Sciatic nerve (tissue), 2 donors: ENCODE measurements at regions not wholly inside any gene's neighbourhood (a gene's known extent, or its start where the extent isn't known, plus 50 kb on each side); places are given as distances from the start of the nearest gene placed in this dataset.

Source experiments
- ATAC-seq: fragments of 200-7000 bp; cut with Tn5 transposase; one replicate; pipeline ENCODE4 v1.9.1; 2020; ENCODE audit warnings: mild to moderate bottlenecking, moderate library complexity
- DNase-seq: peaks from one replicate; pipeline ENCODE4 v3.0.0-alpha.2; 2020; ENCODE audit warnings: low spot score
- intact Hi-C: fragments of 100-400 bp; cut with DNase I; formaldehyde crosslinking; loops from one replicate; pipeline ENCODE4 v1.14.2; 2022
- donor health status: DM: no; HTN: no; CAD: no.
- donor health status: DM: no; HTN: no; CAD: no.

GRCh38 chr3:56882896-56883295 lies 81.1 kb upstream of the ARHGEF3 start:
- ATAC-seq = no peak
- no peak for DNase-seq
- intact Hi-C loops = no loop called here

- ATAC-seq = no peak
- intact Hi-C loops = no loop called here
Observed at GRCh38 chr3:56881841-56882240, 80.1 kb upstream of the ARHGEF3 start.

GRCh38 chr3:56880720-56881575 lies 79.2 kb upstream of the ARHGEF3 start:
- intact Hi-C loops = no loop called here
- DNase-seq (no peak), ATAC-seq (no peak)

More at GRCh38 chr3:56881841-56882240, 80.1 kb upstream of the ARHGEF3 start:
- no peak for DNase-seq

GRCh38 chr3:56879436-56880215 lies 77.9 kb upstream of the ARHGEF3 start:
- ATAC-seq (peak; percentile 71), DNase-seq (no peak)

GRCh38 chr3:56878074-56878473 lies 76.3 kb upstream of the ARHGEF3 start:
- no peak for ATAC-seq
- intact Hi-C loops = no loop called here
- DNase-seq = no peak

More at GRCh38 chr3:56879436-56880215, 77.9 kb upstream of the ARHGEF3 start:
- intact Hi-C loops = no loop called here

GRCh38 chr3:56876916-56877315 lies 75.2 kb upstream of the ARHGEF3 start:
- DNase-seq (no peak), ATAC-seq (no peak)
- intact Hi-C loops = no loop called here

- ATAC-seq = no peak
- no peak for DNase-seq
- intact Hi-C loops = no loop called here
Observed at GRCh38 chr3:56874269-56874668, 72.5 kb upstream of the ARHGEF3 start.

GRCh38 chr3:56870436-56870835 lies 68.7 kb upstream of the ARHGEF3 start:
- DNase-seq (no peak), ATAC-seq (no peak)
- intact Hi-C loops = no loop called here

- no peak for DNase-seq
- intact Hi-C loops = no loop called here
- no peak for ATAC-seq
Observed at GRCh38 chr3:56869157-56869889, 67.6 kb upstream of the ARHGEF3 start.

- intact Hi-C loops = no loop called here
- DNase-seq (no peak), ATAC-seq (no peak)
Observed at GRCh38 chr3:56868706-56869105, 67.0 kb upstream of the ARHGEF3 start.

- DNase-seq = no peak
- ATAC-seq = no peak
- intact Hi-C loops = no loop called here
Observed at GRCh38 chr3:56867671-56868070, 65.9 kb upstream of the ARHGEF3 start.

- no peak for ATAC-seq
- intact Hi-C loops = no loop called here
Observed at GRCh38 chr3:56864918-56865524, 63.3 kb upstream of the ARHGEF3 start.

GRCh38 chr3:56864090-56864489 lies 62.3 kb upstream of the ARHGEF3 start:
- no peak for DNase-seq
- intact Hi-C loops = no loop called here
- no peak for ATAC-seq

More at GRCh38 chr3:56864918-56865524, 63.3 kb upstream of the ARHGEF3 start:
- no peak for DNase-seq

- DNase-seq (no peak), ATAC-seq (no peak)
- intact Hi-C loops = no loop called here
Observed at GRCh38 chr3:56862352-56863062, 60.8 kb upstream of the ARHGEF3 start.

- no peak for ATAC-seq
- no peak for DNase-seq
- intact Hi-C loops = no loop called here
Observed at GRCh38 chr3:56861511-56861910, 59.8 kb upstream of the ARHGEF3 start.

GRCh38 chr3:56860939-56861338 lies 59.2 kb upstream of the ARHGEF3 start:
- intact Hi-C loops = no loop called here
- DNase-seq (no peak), ATAC-seq (no peak)

GRCh38 chr3:56860351-56860750 lies 58.6 kb upstream of the ARHGEF3 start:
- intact Hi-C loops = no loop called here
- ATAC-seq (no peak), DNase-seq (no peak)

GRCh38 chr3:56858331-56858730 lies 56.6 kb upstream of the ARHGEF3 start:
- intact Hi-C loops = no loop called here
- ATAC-seq = no peak
- no peak for DNase-seq

GRCh38 chr3:56857178-56857577 lies 55.4 kb upstream of the ARHGEF3 start:
- intact Hi-C loops = no loop called here
- no peak for ATAC-seq

More at GRCh38 chr3:56857178-56857577, 55.4 kb upstream of the ARHGEF3 start:
- no peak for DNase-seq
